Neural progenitor cell (in vitro differentiated cells): ENCODE measurements at regions not wholly inside any gene's neighbourhood (a gene's known extent, or its start where the extent isn't known, plus 50 kb on each side); places are given as distances from the start of the nearest gene placed in this dataset.
"Not testable (repeated sequence)": the region's sequence is repeated elsewhere in the genome, so short reads cannot be mapped to it uniquely, and the experiment has no call there.

Source experiments
- EZH2phosphoT487 ChIP-seq: fragments of 200-600 bp; sonication (generic); IDR thresholded peaks from 2 replicates; pipeline ENCODE4 v1.6.1; 2017; ENCODE audit warnings: antibody characterized with exemption
- TF ChIP-seq, protein P1 (sequence below): fragments of 200-600 bp; sonication (generic); IDR thresholded peaks from 2 replicates; pipeline ENCODE4 v1.5.1; 2017; ENCODE audit warnings: antibody characterized with exemption, mild to moderate bottlenecking

DNA sequence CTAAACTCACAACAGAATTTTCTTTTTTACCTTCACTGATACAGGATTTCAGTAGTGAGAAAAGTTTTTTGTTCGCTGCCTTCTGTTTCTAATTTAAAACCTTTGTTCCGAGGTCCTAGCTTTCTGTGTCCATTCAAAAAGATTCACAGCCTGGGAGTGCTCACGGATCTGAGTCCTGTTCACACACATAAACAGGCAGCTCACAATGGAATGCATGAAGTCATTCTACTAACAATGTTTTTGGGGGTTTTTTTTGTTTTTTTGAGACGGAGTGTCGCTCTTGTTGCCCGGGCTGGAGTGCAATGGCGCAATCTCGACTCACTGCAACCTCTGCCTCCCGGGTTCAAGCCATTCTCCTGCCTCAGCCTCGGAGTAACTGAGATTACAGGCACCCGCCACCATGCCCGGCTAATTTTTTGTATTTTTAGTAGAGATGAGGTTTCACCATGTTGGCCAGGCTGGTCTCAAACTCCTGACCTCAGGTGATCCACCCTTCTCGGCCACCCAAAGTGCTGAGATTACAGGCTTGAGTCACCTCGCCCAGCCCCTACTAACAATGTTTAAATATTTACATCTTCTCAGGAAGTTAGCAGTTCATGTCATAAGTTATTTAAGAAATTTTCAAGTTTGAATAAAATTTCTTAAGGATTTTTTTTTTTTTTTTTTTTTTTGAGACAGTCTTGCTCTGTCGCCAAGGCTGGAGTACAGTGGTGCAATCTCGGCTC lies 59.0 kb downstream of the PRR18 start:
- TF ChIP-seq EZH2phosphoT487: not testable (repeated sequence)
- TF ChIP-seq, protein P1, sequence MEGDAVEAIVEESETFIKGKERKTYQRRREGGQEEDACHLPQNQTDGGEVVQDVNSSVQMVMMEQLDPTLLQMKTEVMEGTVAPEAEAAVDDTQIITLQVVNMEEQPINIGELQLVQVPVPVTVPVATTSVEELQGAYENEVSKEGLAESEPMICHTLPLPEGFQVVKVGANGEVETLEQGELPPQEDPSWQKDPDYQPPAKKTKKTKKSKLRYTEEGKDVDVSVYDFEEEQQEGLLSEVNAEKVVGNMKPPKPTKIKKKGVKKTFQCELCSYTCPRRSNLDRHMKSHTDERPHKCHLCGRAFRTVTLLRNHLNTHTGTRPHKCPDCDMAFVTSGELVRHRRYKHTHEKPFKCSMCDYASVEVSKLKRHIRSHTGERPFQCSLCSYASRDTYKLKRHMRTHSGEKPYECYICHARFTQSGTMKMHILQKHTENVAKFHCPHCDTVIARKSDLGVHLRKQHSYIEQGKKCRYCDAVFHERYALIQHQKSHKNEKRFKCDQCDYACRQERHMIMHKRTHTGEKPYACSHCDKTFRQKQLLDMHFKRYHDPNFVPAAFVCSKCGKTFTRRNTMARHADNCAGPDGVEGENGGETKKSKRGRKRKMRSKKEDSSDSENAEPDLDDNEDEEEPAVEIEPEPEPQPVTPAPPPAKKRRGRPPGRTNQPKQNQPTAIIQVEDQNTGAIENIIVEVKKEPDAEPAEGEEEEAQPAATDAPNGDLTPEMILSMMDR: not testable (repeated sequence)
